Erythroblast (primary cell): ENCODE measurements at regions not wholly inside any gene's neighbourhood (a gene's known extent, or its start where the extent isn't known, plus 50 kb on each side); places are given as distances from the start of the nearest gene placed in this dataset.
A peak's percentile ranks its signal among the peaks of the same experiment; 100 is the strongest.
"Not testable (repeated sequence)": the region's sequence is repeated elsewhere in the genome, so short reads cannot be mapped to it uniquely, and the experiment has no call there.

Experiments
- DNase-seq, 2 experiments: peaks; one replicate each; lab custom pipeline; 2025; lab: John Stamatoyannopoulos, UW
- GATA1 ChIP-seq: IDR thresholded peaks from 2 replicates; pipeline ENCODE4 v1.6.1; 2011; ENCODE audit warnings: low read depth, mild to moderate bottlenecking, control low read depth, low read length, moderate library complexity
- POLR2A ChIP-seq: IDR thresholded peaks from 2 replicates; pipeline ENCODE4 v1.6.1; 2011; ENCODE audit warnings: mild to moderate bottlenecking, low read length

DNA sequence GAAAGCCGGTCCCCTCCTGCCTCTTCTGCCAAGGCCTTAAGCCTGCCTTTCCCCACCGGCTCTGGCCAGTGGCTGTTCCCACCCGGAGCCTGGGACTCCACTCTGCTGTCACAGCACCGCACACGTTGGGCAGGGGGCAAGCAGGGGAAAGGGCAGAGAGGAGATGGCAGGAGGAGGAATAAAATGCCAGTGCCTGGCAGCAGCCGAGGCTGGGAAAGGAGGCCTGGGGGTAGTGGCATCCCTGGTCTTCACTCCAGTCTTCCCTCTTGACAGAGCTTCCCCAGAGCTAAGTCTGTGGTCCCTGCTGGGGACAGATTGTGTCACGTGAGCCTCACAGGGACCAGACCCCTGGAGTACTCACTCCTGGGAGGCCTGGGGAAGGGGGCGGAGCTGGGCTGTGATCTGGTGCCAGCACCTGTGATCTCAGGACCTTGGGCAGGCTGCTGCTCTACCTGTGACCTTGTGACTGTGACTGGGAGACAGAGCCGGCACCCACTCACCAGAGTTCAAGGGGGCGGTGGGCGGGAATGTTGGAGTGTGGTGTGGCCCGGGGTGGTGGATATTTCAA, 97.2 kb upstream of the GSE1 start:
- TF ChIP-seq POLR2A (no peak), GATA1 (no peak)
- DNase-seq: no peak

DNA sequence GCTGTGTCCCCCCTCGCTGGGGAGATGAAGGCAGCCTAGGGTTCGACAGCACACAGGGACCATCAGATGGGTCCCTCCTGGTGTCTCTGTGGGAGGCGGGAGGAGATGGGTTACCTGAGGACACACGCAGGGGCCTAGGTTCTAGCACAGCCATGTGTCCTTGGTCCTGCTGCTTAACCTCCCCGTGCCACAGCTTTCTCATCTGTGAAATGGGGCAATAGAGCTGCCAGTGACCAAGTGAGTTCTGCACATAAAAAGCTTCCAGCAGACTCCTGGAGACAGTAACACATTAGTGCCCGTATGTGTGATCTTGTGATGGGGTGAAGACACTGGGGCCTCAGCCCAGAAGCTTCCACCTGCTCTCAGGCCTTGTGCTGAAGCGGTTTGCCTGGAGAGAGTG, 96.0 kb upstream of the GSE1 start:
- no peak for DNase-seq

GRCh38 chr16:85517563-85518179, 95.5 kb upstream of the GSE1 start:
- DNase-seq: peak; percentile 20 to 39
- TF ChIP-seq POLR2A: no peak
- no peak for TF ChIP-seq GATA1

More for the DNA sequence above, 96.0 kb upstream of the GSE1 start:
- TF ChIP-seq GATA1 (no peak), POLR2A (no peak)

DNA sequence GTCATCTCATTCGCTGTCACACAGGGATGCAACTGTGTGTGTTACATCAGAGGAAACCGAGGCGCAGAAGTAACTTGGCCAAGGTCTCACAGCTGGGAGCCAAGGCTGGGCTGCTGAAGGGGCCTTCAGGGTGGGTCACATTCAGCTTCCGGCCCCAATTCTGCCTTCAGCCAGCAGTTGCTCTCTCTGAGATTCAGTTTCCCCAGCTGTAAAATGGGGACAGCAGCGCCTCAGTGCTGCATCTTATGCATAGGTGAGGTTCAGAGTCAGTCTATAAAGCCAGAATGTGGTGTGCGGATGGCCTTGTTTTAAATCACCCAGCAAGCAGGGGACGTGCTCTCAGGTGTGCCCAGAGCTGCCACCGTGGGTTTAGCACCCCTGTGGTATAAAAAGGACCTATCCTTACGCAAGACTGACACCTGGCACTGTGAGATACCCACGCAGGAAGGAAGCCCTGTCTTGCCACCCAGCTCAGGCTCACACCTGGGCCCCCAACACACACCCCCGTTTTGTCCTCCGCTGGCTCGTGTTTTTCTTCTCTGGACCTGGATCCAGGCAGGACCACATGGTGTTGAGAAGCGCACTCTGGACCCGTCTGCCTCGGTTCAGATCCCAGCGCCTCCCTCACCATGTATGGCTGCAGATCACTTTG, 94.6 kb upstream of the GSE1 start:
- DNase-seq: no peak
- TF ChIP-seq GATA1 (no peak), POLR2A (no peak)

GRCh38 chr16:85519050-85519440, 94.1 kb upstream of the GSE1 start:
- not testable (repeated sequence) for DNase-seq

GRCh38 chr16:85519540-85520231, 93.4 kb upstream of the GSE1 start:
- TF ChIP-seq GATA1 (no peak), POLR2A (no peak)
- no peak for DNase-seq

- DNase-seq: no peak
- TF ChIP-seq POLR2A: no peak
- no peak for TF ChIP-seq GATA1
These were observed 92.1 kb upstream of the GSE1 start for GRCh38 chr16:85520853-85521521.

GRCh38 chr16:85521552-85522307, 91.4 kb upstream of the GSE1 start:
- no peak for TF ChIP-seq POLR2A
- no peak for TF ChIP-seq GATA1
- DNase-seq: no peak

DNA sequence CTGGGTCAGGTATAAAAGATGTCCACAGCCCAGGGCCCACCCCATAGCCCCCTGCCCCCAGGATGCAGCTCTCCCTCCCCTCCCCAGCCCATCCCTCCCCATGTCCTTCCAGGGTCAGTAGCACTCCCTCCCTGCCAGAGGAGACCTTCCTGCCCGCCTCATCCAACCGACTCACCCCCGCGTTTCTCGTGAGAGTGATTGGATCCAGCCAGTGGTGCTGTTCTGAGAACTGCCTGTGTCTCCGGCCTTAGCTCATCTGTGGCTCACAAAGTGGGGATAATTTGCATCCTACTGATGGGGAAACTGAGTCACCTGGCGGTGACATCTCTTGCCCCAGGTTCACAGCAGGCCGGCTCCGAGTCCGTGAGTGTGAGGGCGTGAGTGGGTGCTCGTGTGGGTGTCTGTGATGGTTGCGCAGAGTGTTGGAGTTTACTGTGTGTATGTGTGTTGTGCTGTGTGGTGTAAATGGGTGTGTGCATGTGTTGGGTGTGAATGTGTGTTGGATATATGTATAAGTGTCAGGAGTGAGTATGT, 90.7 kb upstream of the GSE1 start:
- DNase-seq: no peak
- TF ChIP-seq GATA1: no peak
- no peak for TF ChIP-seq POLR2A

- no peak for TF ChIP-seq POLR2A
- no peak for TF ChIP-seq GATA1
- no peak for DNase-seq
These were observed 90.1 kb upstream of the GSE1 start for GRCh38 chr16:85522842-85523601.

DNA sequence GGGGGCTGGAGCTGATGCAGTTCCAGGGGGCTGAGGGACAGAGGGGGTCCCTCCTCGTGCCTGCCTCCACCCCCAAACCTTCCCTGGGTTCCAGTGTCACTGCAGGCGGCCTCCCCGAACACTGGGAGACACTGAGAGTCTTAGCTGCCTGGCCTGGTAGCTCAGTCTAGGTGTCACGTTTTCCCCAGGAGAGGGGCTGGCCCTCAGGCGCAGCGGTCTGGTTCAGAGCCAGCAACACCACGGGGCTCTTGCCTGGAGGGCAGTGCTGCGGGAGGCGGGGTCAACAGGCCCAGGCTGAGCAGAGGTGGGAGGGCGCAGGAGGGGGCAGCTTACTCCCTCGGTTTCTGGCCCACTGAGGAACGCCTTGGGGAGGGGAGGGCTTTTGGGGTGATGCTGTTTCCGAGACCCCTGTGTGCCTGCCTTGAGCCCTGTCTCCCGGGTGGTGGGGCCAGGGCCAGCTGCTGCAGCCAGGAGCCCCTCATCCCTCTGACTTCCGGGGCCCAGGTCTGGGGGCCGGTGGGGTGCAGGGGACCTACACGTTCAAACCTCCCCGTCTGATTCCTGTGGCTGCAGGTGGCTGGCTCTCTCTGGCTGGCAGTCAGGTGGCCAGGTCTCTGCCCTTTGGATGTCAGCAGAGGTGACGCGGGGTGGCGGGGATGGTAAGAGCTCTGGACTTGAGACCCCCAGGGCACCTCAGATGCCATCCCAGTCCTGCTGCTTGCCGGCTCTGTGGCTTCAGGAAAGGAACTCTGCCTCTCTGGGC, 89.3 kb upstream of the GSE1 start:
- peak in 1 of 2 experiments; percentile 22 for DNase-seq
- TF ChIP-seq GATA1: no peak
- no peak for TF ChIP-seq POLR2A

DNA sequence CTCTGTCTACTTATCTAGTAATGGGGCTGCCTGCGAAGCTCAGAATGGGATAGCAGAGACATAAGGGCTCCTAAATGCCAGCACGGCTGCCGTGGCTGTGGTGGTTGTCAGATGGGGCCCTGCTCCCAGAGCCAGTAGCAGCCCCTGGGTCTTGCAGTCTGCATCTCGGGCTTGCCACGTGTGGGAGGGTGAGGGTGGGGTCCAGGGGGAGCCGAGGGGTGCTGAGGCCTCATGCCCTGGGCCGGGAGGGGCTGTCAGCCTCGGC, 88.8 kb upstream of the GSE1 start:
- DNase-seq: no peak
- no peak for TF ChIP-seq POLR2A
- TF ChIP-seq GATA1: no peak
